OCI-LY3 (cell line): ENCODE measurements at regions not wholly inside any gene's neighbourhood (a gene's known extent, or its start where the extent isn't known, plus 50 kb on each side); places are given as distances from the start of the nearest gene placed in this dataset.

ENCODE experiments used
- H2AFZ ChIP-seq: fragments of 200-600, 300-600 bp; shearing (Covaris generic); 2 replicates; pipeline ENCODE4 v1.6.0; 2014; ENCODE audit warnings: antibody characterized with exemption, low read depth, low read length
- H3K27ac ChIP-seq: fragments of 200-600, 300-600 bp; sonication (generic); 2 replicates; pipeline ENCODE4 v1.5.1; 2014; ENCODE audit warnings: mild to moderate bottlenecking, low read length, moderate library complexity, mixed read lengths
- H3K27me3 ChIP-seq: fragments of 200-600, 300-600 bp; sonication (generic); 2 replicates; pipeline ENCODE4 v1.6.1; 2014; ENCODE audit warnings: low read depth, low read length, mixed read lengths
- H3K36me3 ChIP-seq: fragments of 200-600, 300-600 bp; sonication (generic); replicated peaks from 2 replicates; pipeline ENCODE3; 2014; ENCODE audit warnings: low read depth, low read length, mixed read lengths
- H3K4me1 ChIP-seq: fragments of 300-600, 200-600 bp; sonication (generic); 2 replicates; pipeline ENCODE4 v1.6.1; 2014; ENCODE audit warnings: low read length, mixed read lengths
- H3K4me2 ChIP-seq: fragments of 200-600, 300-600 bp; sonication (generic); 2 replicates; pipeline ENCODE4 v1.6.1; 2014; ENCODE audit warnings: low read length, mixed read lengths
- H3K4me3 ChIP-seq: fragments of 300-600, 200-600 bp; sonication (generic); 2 replicates; pipeline ENCODE4 v1.5.1; 2014; ENCODE audit warnings: antibody characterized with exemption, mild to moderate bottlenecking, low read length, moderate library complexity
- H3K79me2 ChIP-seq: fragments of 300-600, 200-600 bp; shearing (Covaris generic); 2 replicates; pipeline ENCODE4 v1.6.1; 2014; ENCODE audit warnings: mild to moderate bottlenecking, low read length, mixed read lengths
- H3K9ac ChIP-seq: fragments of 300-600, 200-600 bp; shearing (Covaris generic); 2 replicates; pipeline ENCODE4 v1.6.0; 2014; ENCODE audit warnings: mild to moderate bottlenecking, low read length, moderate library complexity
- H3K9me3 ChIP-seq: fragments of 200-600, 300-600 bp; shearing (Covaris generic); 2 replicates; pipeline ENCODE4 v1.6.1; 2014; ENCODE audit warnings: low read length, mixed read lengths; ENCODE audit not compliant: insufficient read depth
- H4K20me1 ChIP-seq: fragments of 200-600, 300-600 bp; sonication (generic); 2 replicates; pipeline ENCODE4 v1.6.1; 2016; ENCODE audit warnings: low read length, mixed read lengths; ENCODE audit not compliant: insufficient read depth
- EZH2phosphoT487 ChIP-seq: fragments of 200-600 bp; shearing (Covaris generic); IDR thresholded peaks from 2 replicates; pipeline ENCODE4 v1.6.1; 2018; ENCODE audit warnings: antibody characterized with exemption, mixed run types, low read depth
- TF ChIP-seq, protein P1 (sequence below): fragments of 200-600, 300-600 bp; sonication (generic); IDR thresholded peaks from 2 replicates; pipeline ENCODE4 v1.5.1; 2014; ENCODE audit warnings: antibody characterized with exemption, low read length, low read depth

DNA sequence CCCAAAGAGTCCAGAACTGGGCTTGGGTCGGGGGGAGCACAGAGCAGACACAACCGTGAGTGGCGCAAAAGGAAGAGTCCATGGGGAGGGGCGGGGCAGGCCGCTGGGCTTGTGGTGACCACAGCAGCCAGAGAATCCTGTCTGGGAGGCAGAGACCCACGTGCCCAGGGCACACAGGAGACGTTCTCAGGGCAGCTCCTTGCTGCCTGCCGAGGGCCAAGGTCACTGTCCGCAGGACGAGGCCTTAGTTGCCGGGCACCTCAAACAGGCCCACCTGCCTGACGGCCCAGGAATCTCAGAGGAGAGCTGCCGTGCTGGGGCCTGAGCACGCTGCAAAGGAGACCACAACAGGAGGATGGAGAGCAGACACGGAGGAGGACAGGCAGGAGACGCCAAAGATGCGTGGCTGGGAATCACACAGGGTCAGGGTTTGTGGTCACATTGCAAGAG is 87.8 kb downstream of the MYEOV start:
- Histone ChIP-seq H3K4me3 (no peak overlapping the region), H3K27me3 (no peaks in the 10 kb centered on the region), H3K79me2 (no peaks in the 10 kb centered on the region), H3K9me3 (no peaks in the 10 kb centered on the region), H3K36me3 (no peaks in the 10 kb centered on the region), H2AFZ (no peak overlapping the region), H4K20me1 (no peaks in the 10 kb centered on the region), H3K27ac (no peak overlapping the region), H3K4me1 (no peaks in the 10 kb centered on the region), H3K4me2 (no peak overlapping the region), H3K9ac (no peak overlapping the region)
- TF ChIP-seq, protein P1, sequence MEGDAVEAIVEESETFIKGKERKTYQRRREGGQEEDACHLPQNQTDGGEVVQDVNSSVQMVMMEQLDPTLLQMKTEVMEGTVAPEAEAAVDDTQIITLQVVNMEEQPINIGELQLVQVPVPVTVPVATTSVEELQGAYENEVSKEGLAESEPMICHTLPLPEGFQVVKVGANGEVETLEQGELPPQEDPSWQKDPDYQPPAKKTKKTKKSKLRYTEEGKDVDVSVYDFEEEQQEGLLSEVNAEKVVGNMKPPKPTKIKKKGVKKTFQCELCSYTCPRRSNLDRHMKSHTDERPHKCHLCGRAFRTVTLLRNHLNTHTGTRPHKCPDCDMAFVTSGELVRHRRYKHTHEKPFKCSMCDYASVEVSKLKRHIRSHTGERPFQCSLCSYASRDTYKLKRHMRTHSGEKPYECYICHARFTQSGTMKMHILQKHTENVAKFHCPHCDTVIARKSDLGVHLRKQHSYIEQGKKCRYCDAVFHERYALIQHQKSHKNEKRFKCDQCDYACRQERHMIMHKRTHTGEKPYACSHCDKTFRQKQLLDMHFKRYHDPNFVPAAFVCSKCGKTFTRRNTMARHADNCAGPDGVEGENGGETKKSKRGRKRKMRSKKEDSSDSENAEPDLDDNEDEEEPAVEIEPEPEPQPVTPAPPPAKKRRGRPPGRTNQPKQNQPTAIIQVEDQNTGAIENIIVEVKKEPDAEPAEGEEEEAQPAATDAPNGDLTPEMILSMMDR = no peak
- TF ChIP-seq EZH2phosphoT487 = no peak

DNA sequence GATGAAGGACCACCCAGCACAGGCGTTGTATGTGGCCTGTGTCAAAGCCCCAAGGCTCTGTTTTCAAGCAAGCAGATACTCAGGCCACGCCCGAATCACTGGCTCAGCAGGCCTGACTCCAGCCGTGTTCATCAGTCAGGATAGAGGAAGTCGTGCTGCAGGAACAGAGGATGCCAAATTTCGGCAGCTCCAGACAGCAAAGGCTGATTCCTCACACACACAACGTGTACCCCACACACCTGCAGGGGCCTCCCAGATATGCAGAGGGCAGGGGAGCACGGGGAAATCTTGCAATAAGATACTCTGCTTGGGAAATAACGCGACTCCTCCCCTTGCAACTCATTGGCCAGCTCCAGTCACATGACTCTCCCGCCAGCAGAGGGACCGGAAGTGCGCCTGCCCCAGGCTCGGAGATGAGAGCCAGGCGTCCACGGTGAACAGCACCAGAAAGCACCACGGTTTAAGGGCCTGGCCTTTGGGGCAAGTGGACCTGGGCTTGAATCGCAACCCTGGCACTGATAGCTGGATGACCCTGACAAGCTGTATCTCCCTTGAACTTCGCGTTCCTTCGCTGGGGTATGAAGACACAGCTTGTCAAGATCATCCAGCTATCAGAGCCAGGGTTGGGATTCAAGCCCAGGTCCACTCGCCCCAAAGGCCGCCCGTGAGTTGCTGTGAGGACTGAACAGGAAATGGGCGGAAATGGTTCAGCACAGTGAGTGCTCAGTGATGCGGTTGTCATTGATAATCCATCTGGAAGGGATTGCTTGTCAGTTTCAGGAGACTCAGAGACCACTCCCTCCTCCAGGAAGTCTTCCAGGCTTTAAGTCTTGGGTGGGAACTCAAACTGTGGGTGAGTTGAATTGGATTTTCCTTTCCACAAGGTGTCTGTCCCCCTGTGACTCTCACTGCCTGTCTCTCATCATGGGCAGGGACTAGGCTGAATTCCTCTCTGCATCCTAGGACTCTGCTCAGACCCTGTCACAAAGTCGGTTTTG is 88.5 kb downstream of the MYEOV start:
- H2AFZ ChIP-seq = no peak overlapping the region

DNA sequence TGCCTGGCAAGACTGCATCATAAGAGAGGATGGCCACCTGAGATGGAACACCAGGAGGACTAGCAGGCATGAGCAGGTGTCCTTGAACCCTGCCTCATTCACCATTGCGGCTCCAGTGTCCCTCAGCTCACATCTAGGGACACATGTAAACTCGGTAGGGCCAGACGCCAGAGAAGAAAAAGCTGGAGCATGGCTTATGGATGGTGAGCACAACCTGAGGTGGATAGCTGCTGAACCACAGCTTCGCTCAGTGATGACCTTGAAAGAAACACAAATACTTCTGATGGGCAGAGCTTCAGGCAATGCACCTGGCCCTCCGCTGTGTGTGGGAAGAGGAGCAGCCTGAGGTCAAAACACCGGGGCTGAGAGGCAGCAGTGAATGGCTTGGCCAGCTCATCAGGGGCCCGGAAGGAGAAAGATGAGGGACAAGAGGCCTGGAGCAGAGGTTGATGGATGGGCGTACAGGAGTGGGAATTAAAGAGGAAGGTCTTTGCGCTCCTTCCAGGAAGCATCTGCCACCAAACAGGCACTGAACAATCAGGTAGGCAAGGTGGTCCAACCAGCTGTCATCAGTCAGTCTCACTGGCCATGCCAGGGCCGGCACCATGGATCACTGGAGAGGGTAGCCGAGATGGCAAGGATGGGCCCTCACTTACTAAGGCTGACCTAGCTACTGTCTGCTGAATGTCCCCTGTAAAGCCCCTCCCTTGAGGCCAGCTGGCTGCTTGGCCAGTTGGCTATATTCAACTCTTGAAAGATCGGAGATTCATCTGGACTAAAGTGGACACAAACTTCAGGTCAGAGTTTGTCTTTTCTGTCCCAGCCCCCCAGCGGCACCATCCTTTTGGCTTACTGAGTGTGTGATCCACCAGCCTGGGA is 89.7 kb downstream of the MYEOV start:
- Histone ChIP-seq H3K4me2 (no peak overlapping the region), H3K9me3 (peaks cover 12% of the 10 kb centered on the region), H3K36me3 (no peaks in the 10 kb centered on the region), H3K9ac (no peak overlapping the region), H3K4me1 (no peaks in the 10 kb centered on the region), H2AFZ (no peak overlapping the region), H4K20me1 (no peaks in the 10 kb centered on the region), H3K4me3 (no peak overlapping the region), H3K27ac (no peak overlapping the region), H3K27me3 (no peaks in the 10 kb centered on the region), H3K79me2 (no peaks in the 10 kb centered on the region)
- TF ChIP-seq EZH2phosphoT487 = no peak
- TF ChIP-seq, protein P1 = no peak

More for the DNA sequence above, 88.5 kb downstream of the MYEOV start:
- Histone ChIP-seq H3K27me3 (no peaks in the 10 kb centered on the region), H3K36me3 (no peaks in the 10 kb centered on the region), H3K4me1 (no peaks in the 10 kb centered on the region), H3K4me2 (no peak overlapping the region), H3K4me3 (no peak overlapping the region), H3K79me2 (no peaks in the 10 kb centered on the region), H3K9ac (no peak overlapping the region), H4K20me1 (no peaks in the 10 kb centered on the region), H3K27ac (no peak overlapping the region), H3K9me3 (peaks cover under 1% of the 10 kb centered on the region; the same call in 1 of the 2 replicates)
- TF ChIP-seq, protein P1 = no peak
- TF ChIP-seq EZH2phosphoT487 = no peak
